Right lobe of liver (tissue), 6 donors: ENCODE measurements at regions not wholly inside any gene's neighbourhood (a gene's known extent, or its start where the extent isn't known, plus 50 kb on each side); places are given as distances from the start of the nearest gene placed in this dataset.

Source experiments
- ATAC-seq, 4 donors: fragments of 200-7000 bp; cut with Tn5 transposase; one replicate each; pipeline ENCODE4 v1.9.1; 2020; ENCODE audit warnings: mild to moderate bottlenecking in 4 of 4, moderate library complexity in 4 of 4
- DNase-seq, 3 donors: peaks; one replicate each; pipeline ENCODE4 v3.0.0-alpha.2; 2020
- H3K27ac ChIP-seq, 3 donors: fragments of 200-600 bp; one replicate each; pipeline ENCODE4 v1.8.0; 2022
- H3K27me3 ChIP-seq, 2 donors: fragments of 200-600 bp; one replicate each; pipeline ENCODE4 v1.8.0; 2022
- H3K36me3 ChIP-seq, 4 donors: fragments of 200-600 bp; sonication (generic) in 1 of 4; one replicate each; pipeline versions ENCODE4 v1.5.1 to v1.8.0; 2017 to 2022; ENCODE audit warnings: control low read depth in 1 of 4
- H3K4me1 ChIP-seq, 4 donors: fragments of 200-600 bp; sonication (generic) in 1 of 4; one replicate each; pipeline versions ENCODE4 v1.5.1 to v1.8.0; 2017 to 2022; ENCODE audit warnings: control low read depth in 1 of 4
- H3K4me3 ChIP-seq, 3 donors: fragments of 200-600 bp; one replicate each; pipeline ENCODE4 v1.8.0; 2022
- H3K9me3 ChIP-seq, 4 donors: fragments of 200-600 bp; sonication (generic) in 1 of 4; one replicate each; pipeline versions ENCODE4 v1.5.1 to v1.8.0; 2017 to 2022; ENCODE audit warnings: control low read depth in 1 of 4
- POLR2A ChIP-seq: fragments of 450-650 bp; IDR thresholded peaks from one replicate; pipeline ENCODE4 v1.6.1; 2017; ENCODE audit warnings: antibody characterized with exemption, mild to moderate bottlenecking
- WGBS: methylation state at CpG from one replicate; pipeline ENCODE4 v1.1.6; 2018; ENCODE audit warnings: low coverage, low lambda C conversion rate; ENCODE audit not compliant: insufficient coverage; ENCODE audit errors: missing lambda C conversion rate; 5-methylcytosine and 5-hydroxymethylcytosine counted together
- intact Hi-C, 2 donors: fragments of 100-400 bp; cut with DNase I; formaldehyde crosslinking; loops; one replicate each; pipeline versions ENCODE4 v1.11.2 to v1.14.1; 2022
- TF ChIP-seq, protein P1 (sequence below), 4 donors: fragments of 200-600 bp in 3 of 4; fragments of 450-650 bp in 1 of 4; IDR thresholded peaks; one replicate each; pipeline versions ENCODE4 v1.5.1 to v1.8.0; 2016 to 2022; ENCODE audit warnings: antibody characterized with exemption in 4 of 4, mild to moderate bottlenecking in 2 of 4
- donor health status: DM: no; HTN: yes; CAD: no.
- donor health status: DM: no; HTN: no; CAD: no.
- donor health status: DM: no; HTN: no; CAD: no.
- donor health status: DM: no; HTN: yes; CAD: no.
- donor health status: DM: no; HTN: yes; CAD: no.

DNA sequence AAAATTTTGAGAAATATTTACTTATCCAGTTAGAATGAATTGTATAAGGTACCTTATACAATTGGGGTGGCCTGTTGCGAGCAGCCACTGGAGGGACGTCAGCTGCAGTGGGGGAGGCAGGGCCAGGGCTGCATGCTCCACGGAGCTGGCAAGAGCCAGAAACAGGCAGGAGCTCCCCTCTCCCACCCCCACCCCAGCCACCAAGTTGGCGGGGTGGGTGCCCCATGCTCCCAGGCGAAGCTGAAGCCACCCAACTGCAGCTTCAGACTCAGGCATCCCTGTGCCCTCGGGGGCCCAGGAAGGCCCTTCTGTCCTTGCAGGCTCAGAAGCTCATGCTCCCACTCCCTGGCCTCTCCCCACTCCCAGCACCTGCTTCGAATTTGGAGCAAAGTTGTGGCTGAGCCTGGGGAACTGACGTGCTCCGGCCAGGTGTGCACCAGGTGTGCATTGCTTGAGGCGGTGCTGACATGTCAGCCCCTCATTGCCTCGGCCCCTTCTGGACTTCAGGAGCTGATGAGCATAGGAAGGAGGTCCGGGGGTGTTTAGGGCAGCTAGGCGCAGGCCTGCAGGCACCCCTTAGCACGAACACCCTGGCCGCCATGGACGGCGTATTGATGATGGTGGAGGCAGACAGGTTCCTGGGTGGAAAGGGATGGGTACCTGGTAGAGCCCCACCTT, 743.8 kb upstream of the GBE1 start:
- Histone ChIP-seq H3K36me3 (no peaks in the 10 kb centered on the region), H3K4me1 (no peaks in the 10 kb centered on the region), H3K27ac (no peak overlapping the region), H3K27me3 (no peaks in the 10 kb centered on the region), H3K9me3 (no peaks in the 10 kb centered on the region), H3K4me3 (no peak overlapping the region)
- DNase-seq: no peak
- intact Hi-C loops: no loop called here
- 67% methylated on average over 3 of the region's 17 CpGs for WGBS
- ATAC-seq: peak in 1 of 4 donors; percentile 14
- no peak for TF ChIP-seq POLR2A
- TF ChIP-seq, protein P1, sequence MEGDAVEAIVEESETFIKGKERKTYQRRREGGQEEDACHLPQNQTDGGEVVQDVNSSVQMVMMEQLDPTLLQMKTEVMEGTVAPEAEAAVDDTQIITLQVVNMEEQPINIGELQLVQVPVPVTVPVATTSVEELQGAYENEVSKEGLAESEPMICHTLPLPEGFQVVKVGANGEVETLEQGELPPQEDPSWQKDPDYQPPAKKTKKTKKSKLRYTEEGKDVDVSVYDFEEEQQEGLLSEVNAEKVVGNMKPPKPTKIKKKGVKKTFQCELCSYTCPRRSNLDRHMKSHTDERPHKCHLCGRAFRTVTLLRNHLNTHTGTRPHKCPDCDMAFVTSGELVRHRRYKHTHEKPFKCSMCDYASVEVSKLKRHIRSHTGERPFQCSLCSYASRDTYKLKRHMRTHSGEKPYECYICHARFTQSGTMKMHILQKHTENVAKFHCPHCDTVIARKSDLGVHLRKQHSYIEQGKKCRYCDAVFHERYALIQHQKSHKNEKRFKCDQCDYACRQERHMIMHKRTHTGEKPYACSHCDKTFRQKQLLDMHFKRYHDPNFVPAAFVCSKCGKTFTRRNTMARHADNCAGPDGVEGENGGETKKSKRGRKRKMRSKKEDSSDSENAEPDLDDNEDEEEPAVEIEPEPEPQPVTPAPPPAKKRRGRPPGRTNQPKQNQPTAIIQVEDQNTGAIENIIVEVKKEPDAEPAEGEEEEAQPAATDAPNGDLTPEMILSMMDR (IDR thresholded peaks at IDR 0.05): no peak

DNA sequence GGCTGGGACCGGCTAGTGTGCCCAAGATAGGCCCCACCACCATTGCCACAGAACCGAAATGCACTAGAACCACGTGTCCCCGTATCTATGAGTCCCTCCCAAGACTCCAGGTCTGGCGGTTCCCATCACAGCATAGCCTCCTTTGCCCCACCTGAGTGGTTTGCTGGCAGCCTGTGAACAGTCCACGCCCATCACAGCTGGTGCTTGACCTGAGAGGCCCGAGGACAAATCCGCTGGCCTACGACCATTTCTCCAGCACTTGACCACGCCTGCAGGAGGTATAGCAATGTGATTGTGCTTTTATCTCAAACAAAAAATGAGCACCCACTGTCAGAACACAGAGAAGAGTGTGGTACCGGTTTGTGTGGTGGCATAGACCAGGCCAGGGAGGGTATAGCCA, 736.7 kb upstream of the GBE1 start:
- no peak for TF ChIP-seq POLR2A
- TF ChIP-seq, protein P1 (IDR thresholded peaks at IDR 0.05): no peak
- Histone ChIP-seq H3K36me3 (no peaks in the 10 kb centered on the region), H3K27me3 (no peaks in the 10 kb centered on the region), H3K9me3 (no peaks in the 10 kb centered on the region), H3K4me3 (no peak overlapping the region), H3K27ac (no peak overlapping the region), H3K4me1 (no peaks in the 10 kb centered on the region)
- WGBS: 70% methylated on average over 4 of the region's 11 CpGs
- intact Hi-C loops: no loop called here
- no peak for ATAC-seq
- no peak for DNase-seq

DNA sequence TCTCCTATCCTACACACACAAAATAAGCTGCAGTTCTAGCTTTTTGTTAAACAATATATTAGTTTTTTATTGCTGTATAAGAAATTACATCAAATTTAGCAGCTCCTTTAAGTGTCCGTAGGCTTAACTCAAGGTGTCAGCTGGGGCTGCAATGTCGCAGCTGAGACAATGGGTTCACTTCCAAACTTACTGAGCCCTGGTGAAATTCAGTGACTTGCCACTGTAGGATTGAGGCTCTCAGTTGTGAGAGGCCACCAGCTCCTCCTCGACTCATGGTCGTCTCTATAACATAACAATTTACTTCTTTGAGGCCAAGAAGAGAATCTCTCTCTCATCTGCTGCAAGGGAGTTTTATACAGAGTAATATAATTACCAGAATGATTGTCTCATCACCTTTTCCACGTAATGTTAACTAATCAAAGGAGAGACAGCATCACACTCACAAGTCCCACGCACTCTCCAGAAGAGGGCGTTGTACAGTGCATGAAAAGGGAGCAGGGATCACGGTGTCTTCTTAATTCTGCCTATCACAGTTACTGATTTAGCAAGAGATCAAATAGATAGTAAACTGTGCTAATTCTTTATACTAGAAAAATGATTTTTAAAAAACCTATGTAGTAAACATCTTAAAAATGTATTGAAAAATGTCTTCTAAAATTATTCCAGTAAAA, 735.6 kb upstream of the GBE1 start:
- no peaks in the 10 kb centered on the region for H3K9me3 ChIP-seq
- DNase-seq: no peak
- H3K4me1 ChIP-seq: no peaks in the 10 kb centered on the region
- no peak overlapping the region for H3K27ac ChIP-seq
- TF ChIP-seq POLR2A: no peak
- TF ChIP-seq, protein P1 (IDR thresholded peaks at IDR 0.05): peak in 1 of 4 donors; percentile 35
- H3K27me3 ChIP-seq: no peaks in the 10 kb centered on the region
- H3K36me3 ChIP-seq: no peaks in the 10 kb centered on the region
- ATAC-seq: peak in 2 of 4 donors; percentile 30 to 36
- intact Hi-C loops: no loop called here
- WGBS: 46% methylated on average over 8 of the region's 8 CpGs
- H3K4me3 ChIP-seq: no peak overlapping the region

DNA sequence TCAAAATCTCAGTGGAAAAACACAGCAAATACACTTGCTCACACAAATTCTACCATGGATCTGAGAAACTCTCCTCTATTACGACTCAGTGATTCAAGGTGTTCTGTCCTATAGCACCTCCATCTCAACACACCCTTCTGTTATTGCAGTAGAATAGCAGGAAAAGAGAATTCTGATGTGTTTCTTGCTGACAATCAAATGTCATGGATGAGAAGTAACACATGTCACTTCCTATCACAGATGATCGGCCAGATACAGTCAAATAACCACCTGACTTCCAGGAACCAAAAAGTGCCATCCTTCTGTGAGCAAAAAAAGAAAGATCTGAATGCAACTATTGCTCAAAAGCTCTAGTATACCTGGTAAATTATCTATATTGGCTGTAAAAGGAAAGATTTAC, 734.2 kb upstream of the GBE1 start:
- no peaks in the 10 kb centered on the region for H3K9me3 ChIP-seq
- no peaks in the 10 kb centered on the region for H3K36me3 ChIP-seq
- WGBS: 37% methylated on average over 2 of the region's 2 CpGs
- H3K27ac ChIP-seq: no peak overlapping the region
- no peaks in the 10 kb centered on the region for H3K4me1 ChIP-seq
- TF ChIP-seq, protein P1 (IDR thresholded peaks at IDR 0.05): no peak
- TF ChIP-seq POLR2A: no peak
- ATAC-seq (no peak), DNase-seq (no peak)
- intact Hi-C loops: no loop called here
- no peaks in the 10 kb centered on the region for H3K27me3 ChIP-seq
- H3K4me3 ChIP-seq: no peak overlapping the region
